Stimulated activated CD4-positive, alpha-beta T cell treated with anti-CD3 and anti-CD28 coated beads, Interleukin-1b, Interleukin-23, amount 100 ng/mL, for 24 hours (primary cell): ENCODE measurements at regions not wholly inside any gene's neighbourhood (a gene's known extent, or its start where the extent isn't known, plus 50 kb on each side); places are given as distances from the start of the nearest gene placed in this dataset.

Experiments used
- DNase-seq, 4 experiments: peaks; one replicate each; pipeline ENCODE4 v3.0.0-alpha.2; 2020; ENCODE audit warnings: low read depth in 4 of 4, low spot score in 1 of 4

GRCh38 chr2:37541516-37541915 is 129.9 kb downstream of the CDC42EP3 start:
- no peak for DNase-seq

GRCh38 chr2:37543999-37544557 is 127.4 kb downstream of the CDC42EP3 start:
- no peak for DNase-seq

- DNase-seq = no peak
Measured at GRCh38 chr2:37544591-37545031, 126.8 kb downstream of the CDC42EP3 start.

GRCh38 chr2:37549598-37549997 is 121.8 kb downstream of the CDC42EP3 start:
- no peak for DNase-seq

- no peak for DNase-seq
Measured at GRCh38 chr2:37550190-37550589, 121.3 kb downstream of the CDC42EP3 start.

- no peak for DNase-seq
Measured at GRCh38 chr2:37551783-37552182, 119.7 kb downstream of the CDC42EP3 start.

- DNase-seq = no peak
Measured at GRCh38 chr2:37552339-37552738, 119.1 kb downstream of the CDC42EP3 start.

GRCh38 chr2:37553411-37554154 is 117.9 kb downstream of the CDC42EP3 start:
- DNase-seq = no peak

- DNase-seq = no peak
Measured at GRCh38 chr2:37554155-37554510, 117.3 kb downstream of the CDC42EP3 start.

GRCh38 chr2:37554687-37555086 is 116.8 kb downstream of the CDC42EP3 start:
- no peak for DNase-seq

GRCh38 chr2:37555457-37555856 is 116.0 kb downstream of the CDC42EP3 start:
- no peak for DNase-seq

- DNase-seq = no peak
Measured at GRCh38 chr2:37556256-37556655, 115.2 kb downstream of the CDC42EP3 start.

- DNase-seq = no peak
Measured at GRCh38 chr2:37558623-37559022, 112.8 kb downstream of the CDC42EP3 start.

- no peak for DNase-seq
Measured at GRCh38 chr2:37560241-37560848, 111.1 kb downstream of the CDC42EP3 start.

- DNase-seq = no peak
Measured at GRCh38 chr2:37560863-37561614, 110.4 kb downstream of the CDC42EP3 start.

GRCh38 chr2:37561615-37562569 is 109.5 kb downstream of the CDC42EP3 start:
- no peak for DNase-seq

GRCh38 chr2:37563375-37564015 is 107.9 kb downstream of the CDC42EP3 start:
- no peak for DNase-seq

GRCh38 chr2:37564356-37564755 is 107.1 kb downstream of the CDC42EP3 start:
- no peak for DNase-seq

GRCh38 chr2:37566517-37566981 is 104.9 kb downstream of the CDC42EP3 start:
- no peak for DNase-seq

GRCh38 chr2:37568565-37568964 is 102.9 kb downstream of the CDC42EP3 start:
- DNase-seq = no peak
